22Rv1 (cell line): ENCODE measurements at regions not wholly inside any gene's neighbourhood (a gene's known extent, or its start where the extent isn't known, plus 50 kb on each side); places are given as distances from the start of the nearest gene placed in this dataset.

Source experiments
- ZFX ChIP-seq: fragments of 450-650 bp; IDR thresholded peaks from 2 replicates; pipeline ENCODE4 v1.6.1; 2017; ENCODE audit warnings: antibody characterized with exemption, borderline replicate concordance
- TF ChIP-seq, protein P1 (sequence below): fragments of 450-650 bp; IDR thresholded peaks from 2 replicates; pipeline ENCODE4 v1.5.1; 2017; ENCODE audit warnings: mild to moderate bottlenecking

DNA sequence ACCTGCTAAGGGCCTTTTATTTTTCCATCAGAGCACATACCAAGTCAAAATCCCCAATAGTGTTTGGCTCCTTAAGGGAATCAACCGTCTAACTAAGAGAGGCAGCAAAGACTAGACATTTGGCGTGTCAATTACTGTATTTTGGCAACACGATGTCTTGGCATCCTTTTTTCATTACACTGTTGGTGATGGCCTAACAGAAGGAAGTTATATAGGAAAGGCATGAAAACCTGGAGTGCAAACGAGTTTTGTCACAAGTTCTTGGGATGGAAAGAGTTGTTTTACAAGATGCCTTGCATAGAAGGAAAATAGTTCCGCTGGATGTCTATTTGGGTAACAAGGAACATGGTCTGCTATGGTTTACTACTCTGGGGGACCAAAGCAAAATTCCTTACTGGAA lies 119.2 kb upstream of the TTC29 start:
- TF ChIP-seq, protein P1, sequence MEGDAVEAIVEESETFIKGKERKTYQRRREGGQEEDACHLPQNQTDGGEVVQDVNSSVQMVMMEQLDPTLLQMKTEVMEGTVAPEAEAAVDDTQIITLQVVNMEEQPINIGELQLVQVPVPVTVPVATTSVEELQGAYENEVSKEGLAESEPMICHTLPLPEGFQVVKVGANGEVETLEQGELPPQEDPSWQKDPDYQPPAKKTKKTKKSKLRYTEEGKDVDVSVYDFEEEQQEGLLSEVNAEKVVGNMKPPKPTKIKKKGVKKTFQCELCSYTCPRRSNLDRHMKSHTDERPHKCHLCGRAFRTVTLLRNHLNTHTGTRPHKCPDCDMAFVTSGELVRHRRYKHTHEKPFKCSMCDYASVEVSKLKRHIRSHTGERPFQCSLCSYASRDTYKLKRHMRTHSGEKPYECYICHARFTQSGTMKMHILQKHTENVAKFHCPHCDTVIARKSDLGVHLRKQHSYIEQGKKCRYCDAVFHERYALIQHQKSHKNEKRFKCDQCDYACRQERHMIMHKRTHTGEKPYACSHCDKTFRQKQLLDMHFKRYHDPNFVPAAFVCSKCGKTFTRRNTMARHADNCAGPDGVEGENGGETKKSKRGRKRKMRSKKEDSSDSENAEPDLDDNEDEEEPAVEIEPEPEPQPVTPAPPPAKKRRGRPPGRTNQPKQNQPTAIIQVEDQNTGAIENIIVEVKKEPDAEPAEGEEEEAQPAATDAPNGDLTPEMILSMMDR: no peak
- TF ChIP-seq ZFX: no peak
